ENCODE measurements at regions not wholly inside any gene's neighbourhood (a gene's known extent, or its start where the extent isn't known, plus 50 kb on each side); places are given as distances from the start of the nearest gene placed in this dataset.
A peak's percentile ranks its signal among the peaks of the same experiment; 100 is the strongest.

DNA sequence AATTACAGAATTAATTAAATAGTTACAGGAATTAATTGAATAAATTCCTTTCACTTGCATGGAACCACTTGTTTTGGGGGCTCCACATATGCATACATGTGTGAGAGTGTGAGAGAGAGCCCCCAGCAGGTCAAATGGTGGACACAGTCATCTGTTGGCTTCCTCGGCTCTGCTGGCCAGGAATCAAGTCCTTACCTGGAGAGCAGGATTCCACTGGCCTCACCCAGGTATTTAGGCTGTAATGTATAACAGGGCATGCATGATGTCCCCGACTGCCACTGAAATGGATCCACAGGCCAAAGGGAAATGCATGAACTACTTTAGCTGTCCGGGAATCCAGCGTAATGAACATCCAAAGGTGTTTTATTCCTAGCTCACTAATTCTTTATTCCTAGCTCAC lies 139.7 kb upstream of the SMAD3 start:
- no peak for TF ChIP-seq GATA3 (IDR thresholded peaks at IDR 0.05; ENCODE audit: low read depth, low read length)

DNA sequence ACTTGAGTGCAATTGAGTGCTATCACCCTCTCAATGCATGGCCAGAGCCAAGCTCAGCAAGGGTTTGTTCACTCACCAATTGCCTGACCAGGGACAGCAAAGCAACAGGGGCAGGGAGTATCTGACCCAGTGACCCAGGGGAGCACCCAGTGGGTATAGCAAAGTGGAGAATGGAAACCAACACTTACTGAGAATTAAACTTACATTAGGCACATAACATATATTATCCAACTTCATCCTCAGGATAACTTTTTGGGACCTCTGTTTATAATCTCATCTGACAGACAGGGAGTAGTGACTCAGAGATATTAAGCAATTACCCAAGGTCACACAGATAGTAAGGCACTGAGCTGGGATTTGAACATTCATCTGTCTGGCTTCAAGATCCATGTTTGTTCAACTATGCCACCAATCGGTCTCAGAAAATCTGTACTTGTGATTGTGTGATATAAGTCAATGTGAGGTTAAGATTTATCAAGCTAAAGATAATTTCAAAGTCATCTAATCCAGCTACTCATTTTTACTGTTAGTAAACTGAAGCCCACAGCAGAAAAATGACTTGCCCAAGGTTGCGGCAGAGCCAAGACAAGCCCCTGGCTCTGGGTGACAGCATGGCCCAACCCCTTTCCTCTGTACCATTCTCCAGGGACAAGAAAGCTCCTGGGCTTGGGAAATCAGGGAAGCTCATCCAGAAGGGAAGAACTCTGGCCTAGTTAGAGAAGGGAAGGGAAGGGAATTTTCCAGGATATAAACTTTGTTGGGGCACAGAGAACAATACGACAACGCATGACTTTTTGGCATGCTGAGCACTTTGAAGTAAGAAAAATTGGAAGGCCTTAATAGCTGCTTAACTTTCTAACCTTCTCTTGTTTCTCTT lies 138.0 kb upstream of the SMAD3 start:
- TF ChIP-seq GATA2 (IDR thresholded peaks at IDR 0.05; ENCODE audit: low read depth, low read length) (no peak), GATA3 (IDR thresholded peaks at IDR 0.05; ENCODE audit: low read depth, low read length) (no peak)

DNA sequence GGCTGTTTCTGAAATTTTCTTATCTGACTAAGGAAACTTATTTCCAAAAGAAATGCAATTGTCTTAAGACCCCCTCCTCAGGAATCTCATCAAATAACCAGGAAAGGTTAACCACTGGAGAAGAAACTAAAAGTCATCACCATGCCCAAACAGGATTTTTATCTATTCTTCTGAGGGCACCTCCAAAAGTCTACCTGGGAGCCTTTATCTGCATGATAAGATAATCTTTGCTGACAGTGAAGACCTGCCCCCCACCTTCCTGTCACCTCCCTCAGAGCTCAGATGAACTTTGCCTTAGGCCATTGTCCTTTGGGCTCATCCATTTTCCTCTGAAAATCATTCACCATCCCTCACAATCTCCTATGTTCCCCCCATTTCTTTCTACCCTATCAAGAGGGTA lies 137.3 kb upstream of the SMAD3 start:
- TF ChIP-seq GATA3 (IDR thresholded peaks at IDR 0.05; ENCODE audit: low read depth, low read length): no peak
- no peak for TF ChIP-seq GATA2 (IDR thresholded peaks at IDR 0.05; ENCODE audit: low read depth, low read length)

DNA sequence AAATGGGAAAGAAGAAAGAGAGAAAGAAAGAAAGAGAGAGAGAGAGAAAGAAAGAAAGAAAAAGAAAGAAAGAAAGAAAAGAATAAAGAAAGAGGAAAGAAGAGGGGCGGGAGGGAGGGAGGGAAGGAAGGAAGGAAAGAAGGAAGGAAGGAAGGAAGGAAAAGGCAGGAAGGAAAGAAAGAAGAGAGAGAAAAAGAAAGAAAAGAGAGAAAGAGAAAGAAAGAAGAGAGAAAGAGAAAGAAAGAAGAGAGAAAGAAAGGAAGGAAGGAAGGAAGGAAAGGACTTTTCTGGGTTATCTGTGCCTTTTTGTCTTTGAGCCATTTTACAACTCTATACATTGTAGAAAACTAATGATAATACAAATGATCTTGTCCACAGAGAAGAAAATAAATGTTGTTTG lies 136.6 kb upstream of the SMAD3 start:
- TF ChIP-seq GATA3 (IDR thresholded peaks at IDR 0.05; ENCODE audit: low read depth, low read length) (no peak), GATA2 (IDR thresholded peaks at IDR 0.05; ENCODE audit: low read depth, low read length) (no peak)

DNA sequence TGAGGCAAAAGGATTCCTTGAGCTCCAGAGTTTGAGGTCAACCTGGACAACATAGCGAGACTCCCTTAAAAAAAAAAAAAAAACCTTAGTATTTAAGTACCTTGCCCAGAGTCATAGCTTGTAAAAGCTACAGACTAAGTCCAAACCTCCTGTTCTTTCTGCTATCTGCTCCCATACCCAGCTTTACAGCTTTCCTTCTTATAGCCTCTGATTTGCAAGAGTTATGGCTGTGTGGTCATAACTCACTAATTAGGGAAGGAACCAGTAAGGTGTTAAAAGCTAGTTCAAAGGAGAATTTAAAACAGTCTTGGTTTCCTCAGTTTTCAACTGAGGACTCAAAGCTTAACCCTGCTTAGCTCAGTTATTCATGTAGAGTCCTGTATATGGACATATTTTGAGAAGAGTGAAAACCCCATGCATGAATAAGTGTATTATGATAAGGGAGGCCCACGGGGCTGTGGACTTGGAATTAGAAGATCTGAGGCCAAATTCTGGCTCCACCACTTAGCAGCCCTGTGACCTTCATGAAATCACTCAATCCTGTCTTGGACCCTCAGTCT lies 135.5 kb upstream of the SMAD3 start:
- no peak for TF ChIP-seq GATA3 (IDR thresholded peaks at IDR 0.05; ENCODE audit: low read depth, low read length)
- TF ChIP-seq GATA2 (IDR thresholded peaks at IDR 0.05; ENCODE audit: low read depth, low read length): no peak

DNA sequence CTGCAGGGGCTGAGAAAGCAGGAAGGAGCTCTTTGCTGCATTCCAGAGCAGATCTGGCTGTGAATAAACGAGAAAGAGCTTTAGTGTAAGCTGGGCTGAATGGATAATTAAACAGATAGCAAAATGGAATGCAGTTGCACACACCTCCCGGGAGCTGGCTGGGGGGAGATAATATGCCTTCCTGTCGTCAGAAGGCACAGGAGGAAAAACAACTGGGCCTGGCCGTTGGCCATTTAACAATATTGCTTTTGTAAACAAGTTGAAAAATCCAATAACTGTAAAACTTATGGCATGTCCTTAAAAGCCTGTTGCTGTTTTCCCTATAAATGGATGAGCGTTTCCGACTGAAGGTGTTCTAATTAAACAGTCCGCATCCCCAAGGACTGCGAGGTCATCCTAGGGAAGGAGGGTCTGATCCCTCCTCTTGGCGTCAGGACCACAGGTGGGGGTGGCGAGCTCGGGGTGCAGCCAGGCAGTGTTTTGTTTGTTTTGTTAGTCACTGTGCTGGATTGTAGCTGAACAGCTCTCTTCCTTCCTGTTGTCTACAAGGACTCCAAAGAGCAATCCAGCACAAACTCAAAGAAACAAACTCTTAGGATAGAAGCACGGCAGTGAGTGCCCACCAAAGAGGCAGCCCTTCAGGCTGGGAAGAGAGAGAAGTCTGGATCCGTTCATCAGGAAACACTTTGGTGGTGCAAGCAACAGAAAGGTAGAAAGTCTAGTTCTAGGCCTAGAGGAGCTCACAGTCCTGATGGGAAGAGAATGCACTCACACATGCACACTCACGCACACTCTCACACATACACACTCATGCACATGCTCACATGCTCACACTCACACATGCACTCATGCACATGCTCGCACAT lies 133.4 kb upstream of the SMAD3 start:
- no peak for TF ChIP-seq GATA2 (IDR thresholded peaks at IDR 0.05; ENCODE audit: low read depth, low read length)
- TF ChIP-seq GATA3 (IDR thresholded peaks at IDR 0.05; ENCODE audit: low read depth, low read length): no peak

DNA sequence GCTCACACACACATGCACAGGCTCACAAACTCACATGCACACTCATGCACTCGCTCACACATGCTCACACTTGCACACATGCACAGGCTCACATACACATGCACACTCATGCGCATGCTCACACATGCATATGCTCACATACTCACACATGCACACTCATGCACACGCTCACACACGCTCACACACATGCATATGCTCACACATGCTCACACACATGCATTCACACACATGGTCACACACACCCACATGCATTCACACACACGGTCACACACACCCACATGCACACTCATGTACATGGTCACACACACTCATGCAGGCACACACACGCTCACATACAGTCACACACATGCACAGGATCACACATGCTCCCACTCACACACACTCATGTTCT lies 132.8 kb upstream of the SMAD3 start:
- TF ChIP-seq GATA2 (IDR thresholded peaks at IDR 0.05; ENCODE audit: low read depth, low read length) (no peak), GATA3 (IDR thresholded peaks at IDR 0.05; ENCODE audit: low read depth, low read length) (no peak)

DNA sequence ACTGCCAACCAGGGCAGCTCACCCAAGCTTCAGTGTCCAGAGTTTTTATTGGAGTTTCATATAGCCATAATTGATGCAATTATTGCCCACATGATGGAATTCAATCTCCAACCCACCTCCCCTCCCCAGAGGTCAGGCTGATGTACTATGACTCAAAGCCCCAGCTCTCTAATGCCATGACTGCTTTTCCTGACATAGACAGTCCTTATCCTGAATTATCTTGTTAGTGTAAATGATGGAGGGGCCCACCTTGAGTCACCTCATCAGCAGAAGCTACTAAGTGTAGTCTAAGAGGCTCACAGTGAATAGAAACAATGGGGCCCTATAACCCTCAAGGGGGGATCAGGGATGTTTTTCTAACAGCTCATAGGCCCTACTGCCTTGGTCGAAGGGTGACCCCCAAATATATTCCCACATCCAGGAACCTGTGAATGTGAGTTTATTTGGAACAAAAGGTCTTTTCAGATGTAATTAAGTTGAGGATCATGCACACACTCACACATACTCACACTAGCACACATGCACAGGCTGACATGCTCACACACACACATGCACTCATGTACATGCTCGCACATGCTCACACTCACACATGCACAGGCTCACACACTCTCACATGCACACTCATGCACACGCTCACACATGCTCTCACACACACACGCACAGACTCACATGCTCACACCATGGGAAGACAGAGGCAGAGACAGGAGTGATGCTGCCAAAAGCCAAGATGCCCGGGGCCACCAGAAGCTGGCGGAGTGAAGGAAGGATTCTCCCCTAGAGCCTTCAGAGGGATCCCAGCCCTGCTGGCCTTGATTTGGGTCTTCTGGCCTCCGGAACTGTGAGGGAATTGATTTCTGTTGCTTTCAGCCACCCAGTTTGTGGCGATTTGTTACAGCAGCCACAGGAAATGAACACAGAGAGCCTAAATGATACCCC lies 131.2 kb upstream of the SMAD3 start:
- TF ChIP-seq GATA3 (IDR thresholded peaks at IDR 0.05; ENCODE audit: low read depth, low read length): no peak
- no peak for TF ChIP-seq GATA2 (IDR thresholded peaks at IDR 0.05; ENCODE audit: low read depth, low read length)

DNA sequence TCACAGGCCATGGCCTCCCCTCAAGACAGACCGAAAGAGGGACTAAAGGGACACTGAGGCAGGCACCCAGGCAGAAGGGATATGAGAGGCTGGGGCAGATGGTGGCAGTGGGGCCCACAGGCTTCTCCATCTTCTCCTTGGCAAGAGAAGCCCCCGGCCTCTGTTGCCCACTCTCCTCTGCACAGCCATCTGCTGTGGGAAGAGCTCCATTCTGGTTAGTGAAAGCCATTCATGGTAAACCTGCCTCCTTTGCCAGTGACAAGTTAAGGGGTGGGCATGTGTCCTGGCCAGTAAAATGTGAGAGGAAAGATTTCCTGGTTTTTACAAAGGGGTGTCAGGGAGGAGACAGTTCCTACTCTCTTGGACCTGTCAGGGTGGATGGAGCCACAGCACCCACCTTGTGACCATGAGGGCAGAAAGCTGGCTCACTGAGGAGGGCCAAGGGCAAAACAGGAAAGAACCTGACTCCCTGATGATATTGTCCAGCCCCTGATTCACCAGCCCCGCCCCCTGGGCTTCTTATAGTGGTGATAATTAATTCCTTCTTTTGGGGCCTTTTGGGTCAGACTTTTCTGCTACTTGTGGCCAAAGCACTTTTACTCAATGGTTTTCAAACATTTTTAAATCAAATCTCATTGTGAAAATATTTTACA lies 130.4 kb upstream of the SMAD3 start:
- TF ChIP-seq GATA3 (IDR thresholded peaks at IDR 0.05; ENCODE audit: low read depth, low read length) (no peak), GATA2 (IDR thresholded peaks at IDR 0.05; ENCODE audit: low read depth, low read length) (no peak)

DNA sequence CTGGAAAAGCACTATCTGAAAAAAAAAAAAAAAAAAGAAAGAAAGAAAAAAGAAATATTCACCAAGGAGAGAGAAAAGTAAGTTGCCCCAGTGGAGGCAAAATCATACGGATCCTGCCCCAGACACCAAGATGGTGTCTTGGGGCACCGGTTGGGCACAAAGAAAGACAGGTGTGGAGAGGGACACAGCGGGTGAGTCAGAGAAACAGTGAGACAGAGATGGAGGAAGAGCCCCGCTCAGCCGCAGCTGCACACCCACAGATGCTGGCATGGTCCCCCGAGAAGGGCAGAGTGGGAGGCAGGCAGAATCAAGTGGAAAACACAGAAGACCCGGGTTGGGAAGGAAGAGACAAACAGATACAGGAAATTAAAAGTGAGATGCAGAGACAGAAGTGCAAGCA lies 129.7 kb upstream of the SMAD3 start:
- TF ChIP-seq GATA2 (IDR thresholded peaks at IDR 0.05; ENCODE audit: low read depth, low read length) (no peak), GATA3 (IDR thresholded peaks at IDR 0.05; ENCODE audit: low read depth, low read length) (no peak)

DNA sequence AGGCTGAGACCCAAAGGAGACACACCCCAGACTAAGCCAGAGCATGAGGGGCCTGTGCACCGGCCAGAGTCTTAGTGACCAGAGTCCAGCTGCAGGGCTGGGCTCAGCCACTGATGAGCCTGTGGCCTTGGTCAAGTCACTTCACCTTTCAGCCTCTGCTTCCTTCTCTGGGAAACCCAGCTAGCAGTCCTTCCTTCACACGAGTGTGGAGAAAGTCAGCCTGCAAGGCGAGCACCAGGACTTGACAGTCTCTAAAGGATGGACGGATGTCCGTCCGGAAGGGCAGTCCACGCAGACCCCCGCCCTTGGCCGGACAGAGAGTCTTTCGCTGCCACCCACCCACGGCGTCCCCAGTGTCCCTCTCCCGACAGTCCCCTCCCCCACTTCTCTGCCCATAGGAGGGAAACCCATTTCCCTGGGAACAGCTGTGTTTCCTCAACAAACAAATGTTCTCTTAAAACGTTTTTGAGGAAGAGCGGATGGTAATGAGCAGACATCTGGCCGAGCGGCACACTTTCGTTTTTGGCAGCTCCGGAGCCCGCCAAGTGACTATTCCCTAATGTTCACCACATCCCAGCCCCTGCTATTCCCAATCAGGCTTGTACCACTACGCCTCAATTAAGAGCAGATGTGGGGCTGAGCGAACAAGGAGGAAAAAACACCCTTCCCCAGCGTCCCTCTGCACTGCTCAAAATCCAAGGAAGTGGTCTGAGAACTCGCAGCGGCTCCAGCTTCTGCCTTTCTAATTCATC lies 129.1 kb upstream of the SMAD3 start:
- TF ChIP-seq GATA3 (IDR thresholded peaks at IDR 0.05; ENCODE audit: low read depth, low read length) (no peak), GATA2 (IDR thresholded peaks at IDR 0.05; ENCODE audit: low read depth, low read length) (peak; percentile 16; the same call in 1 of the 2 replicates)

DNA sequence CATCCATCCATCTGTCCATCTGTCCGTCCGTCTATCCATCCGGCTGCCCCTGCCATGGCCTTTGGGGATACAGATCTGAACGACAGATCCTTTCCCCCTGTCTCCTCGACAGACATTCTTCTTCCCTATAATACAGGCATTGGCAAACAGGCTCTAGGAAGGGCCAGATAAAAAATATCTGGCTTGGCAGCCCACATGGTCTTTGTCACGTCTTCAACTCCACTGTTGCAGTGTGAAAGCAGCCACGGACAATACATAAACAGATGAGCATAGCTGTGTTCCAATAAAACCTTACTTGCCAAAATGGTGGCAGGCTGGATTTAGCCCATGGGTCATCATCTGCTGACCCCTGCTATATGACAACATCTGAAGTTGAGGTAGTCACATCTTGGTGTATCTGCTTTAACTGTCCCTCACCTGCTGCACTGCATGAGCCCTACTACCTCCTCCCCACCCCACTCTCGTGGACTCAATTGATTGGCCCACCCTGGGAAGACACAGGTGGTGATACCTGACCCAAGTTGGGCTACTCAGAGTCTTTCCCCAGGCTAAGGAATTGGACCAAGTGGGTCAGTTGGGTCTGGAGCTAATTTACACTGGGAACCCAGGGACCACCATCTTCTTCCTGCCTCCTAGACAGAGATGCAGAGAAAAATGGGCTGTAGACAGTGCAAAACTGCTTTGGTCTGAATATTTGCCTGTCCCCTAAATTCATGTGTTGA lies 128.4 kb upstream of the SMAD3 start:
- TF ChIP-seq GATA2 (IDR thresholded peaks at IDR 0.05; ENCODE audit: low read depth, low read length): no peak
- no peak for TF ChIP-seq GATA3 (IDR thresholded peaks at IDR 0.05; ENCODE audit: low read depth, low read length)
